ENCODE measurements at regions not wholly inside any gene's neighbourhood (a gene's known extent, or its start where the extent isn't known, plus 50 kb on each side); places are given as distances from the start of the nearest gene placed in this dataset.
"Not testable (repeated sequence)": the region's sequence is repeated elsewhere in the genome, so short reads cannot be mapped to it uniquely, and the experiment has no call there.

DNA sequence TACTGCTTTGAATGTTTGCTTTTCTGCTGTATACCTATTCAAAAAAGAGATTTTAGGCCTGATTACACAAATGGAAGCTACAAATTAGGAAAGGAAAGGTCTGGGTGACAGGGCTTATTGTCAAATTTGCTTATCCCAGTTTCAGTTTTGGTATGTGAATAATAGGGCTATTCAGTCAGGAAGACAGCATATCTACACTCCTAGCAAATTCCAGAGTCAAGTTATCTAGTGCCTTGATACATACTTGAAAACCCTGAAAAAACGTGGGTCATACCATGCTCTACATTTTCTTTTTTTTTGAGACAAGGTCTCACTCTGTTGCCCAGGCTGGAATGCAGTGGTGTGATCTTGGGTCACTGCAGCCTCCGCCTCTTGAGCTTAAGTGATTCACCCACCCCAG is 59.2 kb upstream of the CCDC180 start:
- DNase-seq (ENCODE audit: low spot score), result not testable (repeated sequence)

DNA sequence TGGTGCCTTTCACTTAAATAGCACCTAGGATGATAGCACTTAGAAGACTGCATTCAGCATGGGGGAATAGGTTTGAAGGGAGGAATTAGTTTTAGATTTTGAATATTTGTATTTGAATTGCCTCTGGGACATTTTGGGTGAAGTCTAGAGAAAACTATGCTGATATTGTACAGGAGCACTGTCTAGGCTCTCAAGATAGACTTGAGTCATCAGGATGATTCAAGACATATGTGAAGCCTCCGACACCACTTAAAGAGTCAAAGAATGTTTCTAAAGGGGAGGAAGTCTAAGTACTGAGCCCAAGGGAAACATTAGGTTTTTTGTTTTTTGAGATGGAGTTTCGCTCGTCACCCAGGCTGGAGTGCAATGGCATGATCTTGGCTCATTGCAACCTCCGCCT is 63.9 kb upstream of the CCDC180 start:
- DNase-seq (ENCODE audit: low spot score), result no peak

DNA sequence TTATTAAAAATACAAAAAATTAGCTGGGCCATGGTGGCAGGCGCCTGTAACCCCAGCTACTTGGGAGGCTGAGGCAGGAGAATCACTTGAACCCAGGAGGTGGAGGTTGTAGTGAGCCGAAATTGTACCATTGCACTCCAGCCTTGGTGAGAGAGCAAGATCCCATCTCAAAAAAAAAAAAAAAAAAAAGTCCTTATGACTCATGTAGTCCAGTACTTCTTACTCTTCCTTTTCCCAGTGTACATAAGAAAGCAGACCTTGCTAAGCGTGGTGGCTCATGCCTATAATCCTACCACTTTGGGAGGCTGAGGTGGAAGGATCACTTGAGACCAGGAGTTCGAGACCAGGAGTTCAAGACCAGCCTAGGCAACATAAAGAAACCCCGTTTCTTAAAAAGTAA is 66.0 kb upstream of the CCDC180 start:
- not testable (repeated sequence) for DNase-seq (ENCODE audit: low spot score)

DNA sequence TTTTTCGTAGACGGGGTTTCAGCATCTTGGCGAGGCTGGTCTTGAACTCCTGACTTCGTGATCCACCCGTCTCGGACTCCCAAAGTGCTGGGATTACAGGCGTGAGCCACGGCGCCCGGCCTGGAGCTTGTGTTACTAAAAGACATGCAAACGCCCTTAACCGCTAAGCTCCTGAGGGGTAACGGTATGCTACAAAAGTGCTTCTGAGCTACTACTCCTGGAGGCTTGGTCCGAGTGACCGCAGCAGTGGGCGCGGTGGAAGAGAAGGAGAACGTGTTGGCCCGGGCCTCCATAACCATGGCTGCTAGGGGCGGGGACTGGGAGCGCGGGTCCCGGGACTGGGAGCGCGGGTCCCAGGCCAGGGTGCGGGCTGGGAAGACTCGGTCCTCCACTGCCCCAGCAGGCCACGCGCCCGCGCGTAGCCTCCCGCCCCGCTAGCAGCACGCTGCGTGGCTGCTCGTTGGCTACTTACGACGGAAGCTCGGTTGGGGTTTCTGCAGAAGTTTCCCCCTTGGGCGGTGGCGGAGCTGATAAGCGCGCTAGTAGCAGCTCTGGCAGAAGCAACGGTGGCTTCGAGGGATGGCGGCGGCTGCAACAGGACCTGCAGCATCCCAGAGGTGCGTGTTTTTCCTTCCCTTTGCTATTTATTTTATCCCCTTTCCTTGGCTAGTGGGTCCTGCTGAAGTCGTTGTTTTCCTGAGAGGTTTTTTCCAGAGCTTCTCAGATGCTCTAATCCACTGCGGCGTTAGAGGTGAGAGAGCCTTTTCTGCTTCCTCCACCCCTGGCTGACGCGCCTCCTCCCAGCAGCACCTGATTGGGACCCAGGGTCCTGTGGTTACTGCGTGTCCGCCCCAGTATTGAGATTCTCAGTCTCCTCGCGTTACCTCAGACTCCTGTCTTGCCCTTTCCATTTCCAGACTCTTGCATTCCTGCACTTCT is 69.2 kb upstream of the CCDC180 start:
- DNase-seq (ENCODE audit: low spot score), result peak; percentile 90

DNA sequence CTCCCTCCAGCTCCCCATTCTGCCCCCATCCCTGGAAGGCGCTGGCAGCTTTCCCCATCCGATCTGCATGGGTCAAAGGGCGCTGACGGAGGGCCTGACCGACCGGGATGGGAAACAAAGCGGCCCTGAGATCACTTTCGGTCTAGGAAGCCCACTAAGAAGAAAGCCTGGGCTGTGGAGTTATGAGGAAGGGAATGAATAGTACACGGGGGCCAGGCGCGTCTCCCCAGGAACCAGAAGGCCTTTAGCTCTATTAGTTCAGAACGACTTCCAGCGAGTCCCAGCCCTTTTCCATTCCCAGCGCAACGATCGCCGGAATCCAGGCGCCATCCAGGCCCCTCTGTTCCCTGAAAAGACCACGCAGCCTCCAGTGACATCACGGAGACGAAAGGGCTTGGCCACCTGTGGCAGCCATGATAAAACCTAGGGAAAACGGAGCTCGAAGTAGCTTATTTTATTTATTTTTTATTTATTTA is 70.1 kb upstream of the CCDC180 start:
- peak; percentile 46 for DNase-seq (ENCODE audit: low spot score)

GRCh38 chr9:97233009-97233400 is 74.5 kb upstream of the CCDC180 start:
- not testable (repeated sequence) for DNase-seq (ENCODE audit: low spot score)

- not testable (repeated sequence) for DNase-seq (ENCODE audit: low spot score)
Observed at GRCh38 chr9:97232060-97233008, 75.1 kb upstream of the CCDC180 start.

DNA sequence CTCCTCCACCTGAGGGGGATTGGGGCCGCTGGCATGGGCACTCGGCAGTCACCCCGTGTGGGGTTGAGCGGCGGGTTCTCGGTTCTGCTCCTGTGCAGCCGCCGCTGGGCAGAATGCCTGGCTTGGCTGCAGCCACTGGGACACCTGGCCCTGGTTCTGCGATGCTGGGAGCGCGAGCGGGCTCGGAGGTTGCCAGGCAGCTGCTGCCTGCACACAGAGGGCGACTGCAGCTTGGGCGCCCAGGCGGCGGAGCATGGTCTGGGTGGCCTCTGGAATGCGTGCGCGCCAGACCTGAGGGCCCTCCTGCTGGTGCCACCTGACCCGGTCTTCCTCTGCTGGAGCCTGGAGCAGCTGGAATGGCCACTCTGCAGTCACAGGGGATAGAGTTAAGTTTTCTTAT is 85.1 kb upstream of the CCDC180 start:
- DNase-seq (ENCODE audit: low spot score), result peak; percentile 19

GRCh38 chr9:97221478-97222355 is 85.7 kb upstream of the CCDC180 start:
- DNase-seq (ENCODE audit: low spot score), result peak; percentile 69

GRCh38 chr9:97220894-97221477 is 86.5 kb upstream of the CCDC180 start:
- DNase-seq (ENCODE audit: low spot score), result peak; percentile 13

- DNase-seq (ENCODE audit: low spot score), result not testable (repeated sequence)
Observed at GRCh38 chr9:97220396-97220795, 87.1 kb upstream of the CCDC180 start.

DNA sequence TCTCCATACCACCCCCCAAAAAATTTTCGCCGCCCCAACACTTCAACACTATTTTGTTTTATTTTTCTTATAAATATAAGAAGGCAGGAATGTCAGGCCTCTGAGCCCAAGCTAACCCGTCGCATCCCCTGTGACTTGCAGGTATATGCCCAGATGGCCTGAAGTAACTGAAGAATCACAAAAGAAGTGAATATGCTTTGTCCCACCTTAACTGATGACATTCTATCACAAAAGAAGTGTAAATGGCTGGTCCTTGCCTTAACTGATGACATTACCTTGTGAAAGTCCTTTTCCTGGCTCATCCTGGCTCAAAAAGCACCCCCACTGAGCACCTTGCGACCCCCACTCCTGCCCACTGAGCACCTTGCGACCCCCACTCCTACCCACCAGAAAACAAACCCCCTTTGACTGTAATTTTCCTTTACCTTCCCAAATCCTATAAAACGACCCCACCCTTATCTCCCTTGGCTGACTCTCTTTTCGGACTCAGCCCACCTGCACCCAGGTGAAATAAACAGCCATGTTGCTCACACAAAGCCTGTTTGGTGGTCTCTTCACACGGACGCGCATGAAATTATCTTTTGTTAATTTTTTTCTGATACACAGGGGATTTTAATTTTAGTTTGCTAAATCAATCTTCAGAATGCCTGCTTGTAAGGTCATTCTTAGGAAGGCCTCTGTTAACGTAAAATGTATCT is 87.9 kb upstream of the CCDC180 start:
- not testable (repeated sequence) for DNase-seq (ENCODE audit: low spot score)

DNA sequence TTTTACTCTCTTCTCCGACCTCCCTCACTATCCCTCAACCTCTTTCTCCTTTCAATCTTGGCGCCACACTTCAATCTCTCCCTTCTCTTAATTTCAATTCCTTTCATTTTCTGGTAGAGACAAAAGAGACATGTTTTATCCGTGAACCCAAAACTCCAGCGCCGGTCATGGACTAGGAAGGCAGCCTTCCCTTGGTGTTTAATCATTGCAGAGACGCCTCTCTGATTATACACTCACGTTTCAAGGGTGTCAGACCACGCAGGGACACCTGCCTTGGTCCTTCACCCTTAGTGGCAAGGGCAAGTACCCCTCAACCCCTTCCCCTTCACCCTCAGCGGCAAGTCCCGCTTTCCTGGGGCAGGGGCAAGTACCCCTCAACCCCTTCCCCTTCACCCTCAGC is 92.3 kb upstream of the CCDC180 start:
- DNase-seq (ENCODE audit: low spot score), result not testable (repeated sequence)

DNA sequence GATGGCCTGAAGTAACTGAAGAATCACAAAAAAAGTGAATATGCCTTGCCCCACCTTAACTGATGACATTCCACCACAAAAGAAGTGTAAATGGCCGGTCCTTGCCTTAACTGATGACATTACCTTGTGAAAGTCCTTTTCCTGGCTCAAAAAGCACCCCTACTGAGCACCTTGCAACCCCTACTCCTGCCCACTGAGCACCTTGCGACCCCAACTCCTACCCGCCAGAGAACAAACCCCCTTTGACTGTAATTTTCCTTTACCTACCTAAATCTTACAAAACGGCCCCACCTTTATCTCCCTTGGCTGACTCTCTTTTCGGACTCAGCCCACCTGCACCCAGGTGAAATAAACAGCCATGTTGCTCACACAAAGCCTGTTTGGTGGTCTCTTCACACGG is 92.9 kb upstream of the CCDC180 start:
- DNase-seq (ENCODE audit: low spot score), result not testable (repeated sequence)

DNA sequence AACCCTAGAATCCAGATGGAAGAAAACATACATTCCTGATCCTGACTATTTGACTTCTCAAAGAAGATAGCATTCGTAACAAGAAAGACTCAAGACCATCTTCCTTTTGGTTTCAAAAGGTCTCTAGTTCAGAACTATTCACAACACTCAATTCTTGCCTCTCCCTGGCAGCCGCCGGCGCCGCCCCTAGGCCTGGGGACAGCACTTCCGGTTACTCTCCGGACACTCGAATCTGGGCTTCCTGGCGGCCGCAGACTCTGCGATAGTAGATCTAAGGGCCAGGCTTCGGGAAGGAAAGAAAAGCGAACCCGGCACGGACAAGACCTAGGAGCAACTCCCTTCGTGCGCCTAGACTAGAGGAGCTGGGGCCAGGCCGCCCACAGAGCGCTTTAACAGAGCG is 107.8 kb upstream of the CCDC180 start:
- DNase-seq (ENCODE audit: low spot score), result not testable (repeated sequence)

DNA sequence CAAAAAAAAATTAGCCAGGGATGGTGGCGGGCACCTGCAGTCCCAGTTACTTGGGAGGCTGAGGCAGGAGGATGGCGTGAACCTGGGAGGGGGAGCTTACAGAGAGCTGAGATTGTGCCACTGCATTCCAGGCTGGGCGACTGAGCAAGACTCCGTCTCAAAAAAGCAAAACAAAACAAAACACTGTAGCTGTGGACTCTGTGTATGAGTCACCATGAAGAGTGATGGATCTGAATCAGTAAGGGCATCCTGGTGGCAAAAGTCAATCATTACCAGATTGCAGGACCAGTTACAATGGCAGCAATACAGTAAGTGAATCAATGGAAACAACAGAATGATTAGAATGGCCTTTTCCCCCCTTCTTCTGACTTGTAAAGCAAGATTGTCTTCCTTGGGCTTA is 113.7 kb upstream of the CCDC180 start:
- DNase-seq (ENCODE audit: low spot score), result not testable (repeated sequence)

GRCh38 chr9:97188545-97188944 is 118.9 kb upstream of the CCDC180 start:
- DNase-seq (ENCODE audit: low spot score), result no peak

- not testable (repeated sequence) for DNase-seq (ENCODE audit: low spot score)
Observed at GRCh38 chr9:97187706-97188105, 119.8 kb upstream of the CCDC180 start.

DNA sequence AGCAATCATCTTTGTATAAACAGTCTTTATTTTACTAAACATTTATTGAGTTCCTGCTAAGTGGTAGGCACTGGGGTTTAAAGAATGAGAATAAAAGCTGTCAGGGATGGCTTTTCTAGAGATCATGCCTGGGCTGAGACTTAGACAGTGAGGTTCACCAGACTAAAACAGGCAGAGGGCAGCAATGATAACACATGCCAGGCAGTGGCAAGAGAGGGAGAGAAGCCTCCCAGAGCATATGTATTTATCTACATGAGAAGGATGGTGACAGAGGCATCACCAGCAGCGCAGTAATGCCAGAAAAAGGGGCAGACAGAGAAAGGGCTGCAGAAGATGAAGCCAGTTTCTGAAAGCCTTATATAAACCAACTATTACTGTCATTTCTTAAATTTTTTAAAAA is 121.0 kb upstream of the CCDC180 start:
- DNase-seq (ENCODE audit: low spot score), result no peak

- peak; percentile 42 for DNase-seq (ENCODE audit: low spot score)
Observed at GRCh38 chr9:97182532-97182931, 124.9 kb upstream of the CCDC180 start.

All from SK-N-DZ (cell line).